Pons (tissue), 1 donor: ENCODE measurements at regions not wholly inside any gene's neighbourhood (a gene's known extent, or its start where the extent isn't known, plus 50 kb on each side); places are given as distances from the start of the nearest gene placed in this dataset.
A peak's percentile ranks its signal among the peaks of the same experiment; 100 is the strongest.
"Not testable (repeated sequence)": the region's sequence is repeated elsewhere in the genome, so short reads cannot be mapped to it uniquely, and the experiment has no call there.

Experiments used
- DNase-seq: peaks from one replicate; pipeline ENCODE4 v3.0.0-alpha.2; 2016; ENCODE audit warnings: low spot score

- DNase-seq, result not testable (repeated sequence)
Measured at GRCh38 chr17:15802917-15803316, 70.8 kb downstream of the TBC1D26 start.

GRCh38 chr17:15806825-15807224 is 74.7 kb downstream of the TBC1D26 start:
- DNase-seq, result not testable (repeated sequence)

GRCh38 chr17:15813388-15813787 is 81.3 kb downstream of the TBC1D26 start:
- not testable (repeated sequence) for DNase-seq

GRCh38 chr17:15814003-15814402 is 81.9 kb downstream of the TBC1D26 start:
- not testable (repeated sequence) for DNase-seq

GRCh38 chr17:15817861-15818260 is 85.8 kb downstream of the TBC1D26 start:
- not testable (repeated sequence) for DNase-seq

GRCh38 chr17:15822280-15822679 is 90.2 kb downstream of the TBC1D26 start:
- not testable (repeated sequence) for DNase-seq

- DNase-seq, result peak; percentile 52
Measured at GRCh38 chr17:15828727-15829314, 96.7 kb downstream of the TBC1D26 start.

- DNase-seq, result not testable (repeated sequence)
Measured at GRCh38 chr17:15830221-15830620, 98.1 kb downstream of the TBC1D26 start.

GRCh38 chr17:15831182-15831581 is 99.1 kb downstream of the TBC1D26 start:
- not testable (repeated sequence) for DNase-seq

GRCh38 chr17:15832921-15833480 is 100.9 kb downstream of the TBC1D26 start:
- DNase-seq, result not testable (repeated sequence)

- DNase-seq, result not testable (repeated sequence)
Measured at GRCh38 chr17:15833890-15834289, 101.8 kb downstream of the TBC1D26 start.

GRCh38 chr17:15835481-15835880 is 103.4 kb downstream of the TBC1D26 start:
- DNase-seq, result not testable (repeated sequence)

GRCh38 chr17:15836249-15836982 is 104.3 kb downstream of the TBC1D26 start:
- not testable (repeated sequence) for DNase-seq

GRCh38 chr17:15836991-15837390 is 104.9 kb downstream of the TBC1D26 start:
- DNase-seq, result not testable (repeated sequence)

- DNase-seq, result not testable (repeated sequence)
Measured at GRCh38 chr17:15847447-15848229, 97.3 kb upstream of the ADORA2B start.

- DNase-seq, result not testable (repeated sequence)
Measured at GRCh38 chr17:15849054-15849453, 95.9 kb upstream of the ADORA2B start.

- not testable (repeated sequence) for DNase-seq
Measured at GRCh38 chr17:15850071-15850470, 94.9 kb upstream of the ADORA2B start.

- DNase-seq, result not testable (repeated sequence)
Measured at GRCh38 chr17:15850687-15851086, 94.2 kb upstream of the ADORA2B start.

- DNase-seq, result not testable (repeated sequence)
Measured at GRCh38 chr17:15852863-15853262, 92.1 kb upstream of the ADORA2B start.

- DNase-seq, result not testable (repeated sequence)
Measured at GRCh38 chr17:15856191-15856590, 88.7 kb upstream of the ADORA2B start.

- DNase-seq, result not testable (repeated sequence)
Measured at GRCh38 chr17:15856745-15857144, 88.2 kb upstream of the ADORA2B start.

- not testable (repeated sequence) for DNase-seq
Measured at GRCh38 chr17:15858082-15858481, 86.8 kb upstream of the ADORA2B start.
